Nucleus accumbens (tissue), 56 donors: ENCODE measurements at regions not wholly inside any gene's neighbourhood (a gene's known extent, or its start where the extent isn't known, plus 50 kb on each side); places are given as distances from the start of the nearest gene placed in this dataset.

Experiments used
- DNase-seq, 56 donors: peaks; one replicate each; lab custom pipeline; 2025; lab: John Stamatoyannopoulos, UW

GRCh38 chr3:22908989-22909507 is 294.1 kb upstream of the UBE2E2 start:
- no peak for DNase-seq

- no peak for DNase-seq
These were observed 286.2 kb upstream of the UBE2E2 start for GRCh38 chr3:22916933-22917332.

- DNase-seq: no peak
These were observed 283.1 kb upstream of the UBE2E2 start for GRCh38 chr3:22920006-22920405.

- DNase-seq: no peak
These were observed 280.8 kb upstream of the UBE2E2 start for GRCh38 chr3:22922317-22922716.

GRCh38 chr3:22923711-22924110 is 279.4 kb upstream of the UBE2E2 start:
- DNase-seq: no peak

GRCh38 chr3:22928216-22929110 is 274.7 kb upstream of the UBE2E2 start:
- no peak for DNase-seq

- DNase-seq: no peak
These were observed 269.9 kb upstream of the UBE2E2 start for GRCh38 chr3:22933051-22933840.

GRCh38 chr3:22933841-22934116 is 269.3 kb upstream of the UBE2E2 start:
- DNase-seq: no peak

GRCh38 chr3:22935040-22935439 is 268.1 kb upstream of the UBE2E2 start:
- DNase-seq: no peak

GRCh38 chr3:22937536-22937935 is 265.6 kb upstream of the UBE2E2 start:
- DNase-seq: no peak

GRCh38 chr3:22938739-22939138 is 264.4 kb upstream of the UBE2E2 start:
- no peak for DNase-seq

GRCh38 chr3:22939349-22939748 is 263.8 kb upstream of the UBE2E2 start:
- DNase-seq: no peak

GRCh38 chr3:22940285-22940684 is 262.8 kb upstream of the UBE2E2 start:
- DNase-seq: no peak

GRCh38 chr3:22942981-22943380 is 260.1 kb upstream of the UBE2E2 start:
- no peak for DNase-seq

- no peak for DNase-seq
These were observed 255.3 kb upstream of the UBE2E2 start for GRCh38 chr3:22947851-22948250.

- DNase-seq: peak in 1 of 56 donors; percentile 3
These were observed 251.2 kb upstream of the UBE2E2 start for GRCh38 chr3:22951910-22952309.

GRCh38 chr3:22952860-22953259 is 250.3 kb upstream of the UBE2E2 start:
- DNase-seq: no peak

- DNase-seq: no peak
These were observed 243.5 kb upstream of the UBE2E2 start for GRCh38 chr3:22959593-22959992.

GRCh38 chr3:22960105-22960984 is 242.8 kb upstream of the UBE2E2 start:
- peak in 16 of 56 donors; percentile 0 to 43 (median 9) for DNase-seq

- no peak for DNase-seq
These were observed 240.9 kb upstream of the UBE2E2 start for GRCh38 chr3:22962244-22962643.

GRCh38 chr3:22966349-22966748 is 236.8 kb upstream of the UBE2E2 start:
- no peak for DNase-seq
